Stimulated activated CD4-positive, alpha-beta T cell treated with anti-CD3 and anti-CD28 coated beads, Interleukin-2, amount 100 ng/mL, for 4 hours (primary cell): ENCODE measurements at regions not wholly inside any gene's neighbourhood (a gene's known extent, or its start where the extent isn't known, plus 50 kb on each side); places are given as distances from the start of the nearest gene placed in this dataset.

Source experiments
- DNase-seq: peaks from one replicate; pipeline ENCODE4 v3.0.0-alpha.2; 2020; ENCODE audit warnings: low read depth

DNA sequence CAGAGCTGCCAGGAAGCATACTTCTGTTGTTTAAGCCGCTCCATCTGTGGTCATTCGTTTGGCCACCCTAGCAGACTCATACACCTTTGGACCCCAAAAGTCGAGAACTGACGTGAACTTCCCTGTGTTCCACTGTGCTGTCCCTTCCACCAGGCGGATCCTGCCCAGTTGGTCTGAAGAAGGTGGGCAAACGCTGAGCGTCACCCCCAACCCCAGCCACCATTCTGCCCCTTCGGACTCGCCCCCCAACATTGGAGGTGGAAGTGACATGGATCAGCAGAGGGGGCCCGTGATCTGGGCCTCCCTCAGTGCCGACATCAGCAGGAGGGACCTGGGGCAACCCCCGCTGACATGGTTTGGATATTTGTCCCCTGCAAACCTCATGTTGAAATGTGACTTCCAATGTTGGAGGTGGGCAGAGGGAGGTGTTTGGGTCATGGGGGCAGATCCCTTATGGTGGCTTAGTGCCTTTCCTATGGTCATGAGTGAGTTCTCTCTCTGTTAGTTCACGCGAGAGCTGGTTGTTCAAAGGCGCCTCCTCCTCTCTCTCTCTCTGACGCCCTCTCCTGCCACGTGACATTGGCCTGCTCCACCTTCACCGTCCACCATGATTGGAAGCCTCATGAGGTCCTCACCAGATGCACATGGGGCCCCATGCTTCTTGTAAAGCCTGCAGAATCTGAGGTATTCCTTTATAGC lies 93.6 kb upstream of the ZNF507 start:
- no peak for DNase-seq

DNA sequence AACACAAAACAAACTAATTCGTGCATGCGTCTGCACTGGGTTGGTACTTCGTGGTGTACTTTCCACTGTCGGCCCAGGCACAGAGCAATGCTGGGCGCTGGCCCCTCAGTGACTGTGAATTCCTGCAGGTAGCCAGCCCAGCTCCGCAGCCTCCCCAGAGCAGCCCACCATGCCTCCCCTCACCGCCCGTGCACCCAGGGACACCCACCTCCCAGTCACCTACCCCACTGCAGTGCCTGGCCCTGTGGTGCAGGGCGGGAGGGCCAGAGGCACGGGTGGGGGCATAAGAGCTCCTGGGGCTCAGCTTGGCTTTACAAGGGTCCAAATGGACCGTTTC lies 93.1 kb upstream of the ZNF507 start:
- DNase-seq, result no peak

DNA sequence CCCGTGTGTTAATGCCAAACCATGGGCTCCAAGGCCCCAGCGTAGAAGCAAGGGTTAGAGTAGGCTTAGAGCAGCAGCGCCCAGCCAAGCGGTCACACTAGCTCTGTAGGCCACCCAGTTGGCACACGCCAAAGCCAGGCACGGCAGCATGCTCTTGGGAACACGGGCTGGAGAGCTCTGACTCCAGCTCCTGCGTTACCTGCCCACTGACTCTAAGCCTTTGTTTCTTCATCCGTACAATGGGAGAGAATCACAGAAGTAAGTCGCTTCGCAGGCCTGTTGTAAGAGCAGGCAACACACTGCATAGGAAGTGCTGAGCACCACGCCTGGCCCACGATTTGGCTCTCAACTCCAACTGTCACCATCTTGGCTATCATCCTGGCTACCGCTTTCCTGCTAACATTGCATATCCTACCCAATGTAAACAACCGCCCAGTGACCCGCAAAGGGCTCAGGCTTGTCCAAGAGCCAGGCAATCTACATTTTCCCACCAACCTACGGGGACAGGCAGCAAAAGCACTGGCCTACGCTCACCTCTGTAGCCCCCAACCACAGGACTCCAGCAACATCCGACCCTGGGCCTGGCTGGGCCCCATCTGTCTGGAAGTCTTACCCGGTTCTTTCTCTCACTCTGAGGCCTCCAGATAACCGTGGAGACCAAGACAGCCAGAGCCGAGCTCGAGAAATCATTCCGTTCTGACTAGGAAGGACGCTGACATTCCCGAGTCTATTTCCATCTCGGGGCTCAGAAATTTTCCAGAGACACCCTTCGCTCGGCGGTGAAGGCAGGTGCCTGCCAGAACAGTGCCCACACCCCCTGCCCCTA lies 91.5 kb upstream of the ZNF507 start:
- DNase-seq, result no peak

DNA sequence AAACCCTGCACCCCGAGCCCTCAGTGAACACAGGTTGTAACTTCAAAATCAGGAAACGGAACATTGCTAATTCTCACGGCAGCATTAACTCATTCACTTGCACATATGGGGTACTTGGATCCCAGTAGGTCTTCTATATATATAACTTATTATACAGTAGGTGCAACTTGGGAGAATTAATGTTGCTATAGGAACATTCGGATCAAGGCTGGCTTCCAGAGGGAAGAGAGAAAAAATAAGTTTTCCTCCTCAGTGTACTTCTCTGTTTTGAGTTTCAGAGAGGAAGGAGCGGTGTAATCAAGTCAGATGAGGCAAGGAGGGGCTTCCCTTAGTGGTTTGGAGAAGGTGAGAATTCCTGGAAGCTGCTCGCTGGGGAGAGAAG lies 90.9 kb upstream of the ZNF507 start:
- DNase-seq, result no peak

DNA sequence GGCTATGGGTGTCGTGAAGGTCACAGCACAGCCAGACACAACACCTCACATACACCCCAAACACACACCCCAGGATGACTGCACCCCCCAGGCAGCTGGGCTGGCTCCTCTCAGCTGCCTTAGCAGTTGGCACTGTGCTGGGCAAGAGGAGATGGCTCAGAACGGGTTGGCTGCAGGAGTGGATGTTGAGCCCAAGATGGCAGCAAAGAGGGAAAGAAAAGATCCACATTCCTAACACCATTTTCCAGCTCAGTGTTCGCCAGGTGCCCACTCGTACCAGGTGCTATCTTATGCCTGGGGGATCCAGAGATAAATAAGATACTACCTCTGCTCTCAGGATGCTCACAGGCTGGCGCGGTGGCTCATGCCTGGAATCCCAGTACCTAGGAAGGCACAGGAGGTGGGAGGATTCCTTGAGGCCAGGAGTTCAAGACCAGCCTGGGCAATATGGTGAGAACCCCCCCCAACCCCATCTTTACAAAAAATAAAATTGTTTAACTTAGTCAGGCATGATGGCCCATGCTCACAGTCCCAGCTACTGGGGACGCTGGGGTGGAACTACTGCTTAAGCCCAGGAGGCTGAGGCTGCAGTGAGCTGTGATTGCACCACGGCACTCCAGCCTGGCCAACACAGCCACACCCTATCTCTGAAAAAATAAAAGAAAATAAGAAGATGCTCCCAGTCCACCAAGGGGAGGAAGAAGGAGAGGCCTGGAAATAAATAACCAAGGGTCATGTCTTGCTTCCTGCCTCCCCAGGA lies 89.7 kb upstream of the ZNF507 start:
- no peak for DNase-seq

GRCh38 chr19:32256341-32256975 lies 89.0 kb upstream of the ZNF507 start:
- no peak for DNase-seq

- no peak for DNase-seq
Measured at GRCh38 chr19:32257326-32258073, 87.9 kb upstream of the ZNF507 start.

DNA sequence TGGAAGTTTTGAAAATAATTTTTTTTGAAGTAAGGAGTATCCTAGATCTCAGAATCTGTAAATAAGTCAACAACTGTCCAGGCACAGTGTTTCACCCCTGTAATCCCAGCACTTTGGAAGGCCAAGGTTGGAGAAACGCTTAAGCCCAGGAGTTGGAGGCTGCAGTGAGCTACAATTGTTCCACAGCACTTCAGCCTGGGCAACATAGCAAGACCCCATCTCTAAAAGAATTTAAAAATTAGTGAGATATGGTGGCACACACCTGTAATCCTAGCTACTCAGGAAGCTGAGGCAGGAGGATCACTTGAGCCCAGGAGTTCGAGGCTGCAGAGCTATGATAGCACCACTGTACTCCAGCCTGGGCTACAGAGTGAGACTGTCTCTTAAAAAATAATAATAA lies 87.2 kb upstream of the ZNF507 start:
- no peak for DNase-seq

- no peak for DNase-seq
Measured at GRCh38 chr19:32264568-32264967, 80.8 kb upstream of the ZNF507 start.

DNA sequence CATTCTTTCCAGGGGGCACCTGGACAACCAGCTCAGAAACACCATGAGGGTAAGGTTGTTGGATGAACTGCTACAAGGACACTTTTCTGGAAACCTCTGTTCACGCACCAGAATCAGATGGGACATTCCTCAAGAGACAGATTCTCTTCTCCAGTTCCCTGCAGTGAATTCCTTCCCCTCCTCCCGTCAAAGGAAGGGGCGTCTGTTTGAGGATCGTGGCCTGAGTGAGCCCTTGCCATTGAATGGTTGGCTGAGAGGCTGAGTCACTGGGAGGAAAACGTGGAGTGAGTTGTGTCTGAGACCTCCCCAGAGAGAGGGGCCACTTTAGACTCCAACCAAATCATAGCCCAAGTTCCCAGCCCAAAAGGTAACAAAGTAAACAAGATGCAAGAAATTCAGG lies 79.4 kb upstream of the ZNF507 start:
- DNase-seq, result no peak

DNA sequence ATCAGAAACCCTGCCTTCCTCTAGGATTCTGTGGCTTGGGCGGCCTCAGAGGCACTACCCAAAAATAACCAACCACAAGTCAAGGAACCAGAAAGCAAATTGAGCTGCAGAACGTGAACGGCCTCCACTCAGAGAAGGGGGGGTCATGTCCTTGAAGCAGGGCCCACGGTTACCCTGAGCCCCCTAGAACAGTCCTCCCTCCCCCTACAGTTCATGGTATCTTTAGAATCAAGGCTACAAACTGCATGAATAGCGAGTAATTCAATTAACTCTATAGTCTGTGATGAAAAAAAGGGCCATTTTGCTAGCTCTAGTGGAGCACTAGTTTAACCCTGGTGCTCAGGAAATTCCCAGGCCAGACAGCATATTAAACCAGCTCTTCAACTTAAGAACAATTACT lies 79.0 kb upstream of the ZNF507 start:
- DNase-seq, result no peak

GRCh38 chr19:32268381-32268780 lies 77.0 kb upstream of the ZNF507 start:
- no peak for DNase-seq

DNA sequence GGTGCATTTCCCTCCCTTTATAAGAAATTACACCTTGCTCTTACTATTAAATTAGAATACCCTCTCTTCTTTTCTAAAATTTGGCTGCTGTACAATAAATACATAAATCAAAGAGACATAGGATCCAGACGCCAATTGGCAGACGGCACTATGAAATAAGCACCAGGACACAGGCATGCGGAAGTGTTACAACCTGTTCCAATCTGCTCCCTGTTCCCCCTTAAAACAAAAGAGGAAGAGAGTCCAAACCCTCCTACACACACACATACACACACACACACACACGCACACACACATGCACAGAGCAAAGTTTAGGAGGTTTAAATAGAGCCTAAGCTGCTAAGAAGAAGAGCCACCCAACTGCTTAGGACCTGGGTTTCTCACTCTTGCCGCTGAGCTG lies 75.6 kb upstream of the ZNF507 start:
- no peak for DNase-seq

DNA sequence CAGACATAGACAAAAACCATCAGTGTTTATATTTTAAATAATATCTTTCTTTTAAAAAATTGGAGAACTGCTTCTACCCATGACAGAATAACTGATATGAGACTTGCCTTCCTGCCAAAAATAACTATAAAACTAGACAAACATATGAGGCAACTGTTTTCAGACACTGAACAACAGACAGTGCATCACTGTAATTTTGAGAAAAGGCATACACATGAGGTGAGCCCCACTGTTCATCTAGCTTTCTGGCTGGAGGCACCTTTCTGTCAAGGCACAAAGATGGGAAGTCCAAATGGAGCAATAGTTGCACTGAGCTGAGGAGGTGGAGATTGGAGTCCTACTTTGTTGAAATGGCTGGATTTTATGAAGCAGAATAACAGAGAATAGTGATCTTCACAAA lies 71.9 kb upstream of the ZNF507 start:
- DNase-seq, result no peak

DNA sequence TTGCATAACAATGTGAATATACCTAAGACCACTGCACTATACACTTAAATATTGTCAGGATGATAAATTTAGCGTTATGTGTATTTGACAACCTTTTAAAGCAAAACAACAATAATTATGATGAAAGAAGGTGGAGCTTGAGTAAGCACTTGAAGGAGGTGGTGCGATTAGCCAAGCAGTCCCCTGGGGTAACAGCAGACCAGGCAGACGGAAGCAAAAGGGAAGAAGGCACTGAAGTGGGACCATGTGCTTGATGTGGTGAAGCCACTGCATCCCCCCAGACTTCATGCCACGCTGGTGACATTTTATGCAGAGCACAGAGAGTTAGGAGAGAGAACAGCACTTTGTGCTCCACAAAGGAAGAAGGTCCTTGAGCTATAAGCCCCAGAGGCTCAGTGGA lies 58.3 kb upstream of the ZNF507 start:
- no peak for DNase-seq

- DNase-seq, result no peak
Measured at GRCh38 chr19:32287811-32288227, 57.6 kb upstream of the ZNF507 start.

- no peak for DNase-seq
Measured at GRCh38 chr19:32289566-32290210, 55.7 kb upstream of the ZNF507 start.

DNA sequence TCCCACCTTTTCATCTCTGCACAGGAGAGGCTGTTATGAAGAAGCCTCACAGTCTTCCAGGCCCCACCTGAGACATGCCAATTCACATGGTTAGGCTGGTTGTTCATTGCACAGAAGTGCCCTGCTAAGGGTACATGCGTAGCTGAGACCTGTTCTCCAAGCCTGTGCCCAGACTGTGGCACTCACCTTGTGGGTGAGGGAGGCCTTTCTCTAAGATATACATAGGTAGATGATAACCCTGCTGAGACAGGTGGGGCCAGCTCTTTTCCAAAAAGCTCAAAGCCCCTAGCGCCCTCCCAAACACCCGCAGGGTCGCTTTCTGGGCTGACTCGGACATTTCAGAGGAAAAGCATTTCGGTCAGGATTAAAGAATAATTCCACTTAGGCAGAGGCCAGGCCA lies 53.5 kb upstream of the ZNF507 start:
- DNase-seq, result no peak

DNA sequence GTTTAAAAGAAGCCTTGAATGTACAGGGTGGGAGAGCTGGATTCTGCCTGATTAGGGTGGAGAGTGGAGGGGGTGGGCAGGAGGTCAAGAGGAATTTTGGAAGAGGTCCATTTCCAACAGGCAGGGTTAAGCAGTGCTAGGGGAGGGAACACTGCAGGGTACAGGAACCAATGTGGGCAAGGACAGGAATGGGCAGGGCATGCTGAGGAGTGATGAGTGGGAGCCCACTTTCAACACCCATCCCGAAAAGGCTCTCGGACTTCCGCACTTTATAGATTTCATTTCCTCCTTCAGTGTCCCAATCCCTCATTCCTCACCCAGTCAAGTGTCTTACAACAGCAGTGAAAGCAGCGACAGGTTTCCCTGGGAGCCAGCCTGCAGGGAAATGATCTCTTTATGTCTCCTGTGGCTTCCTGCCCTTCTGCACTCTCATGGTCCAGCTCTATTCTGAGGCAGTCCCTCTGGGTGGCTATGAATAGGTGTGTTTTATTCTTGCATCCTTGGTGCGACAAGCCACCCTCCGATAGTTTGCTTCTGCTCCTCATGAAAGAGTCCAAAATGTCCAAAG lies 50.5 kb upstream of the ZNF507 start:
- DNase-seq, result no peak
